ENCODE measurements at regions not wholly inside any gene's neighbourhood (a gene's known extent, or its start where the extent isn't known, plus 50 kb on each side); places are given as distances from the start of the nearest gene placed in this dataset.

DNA sequence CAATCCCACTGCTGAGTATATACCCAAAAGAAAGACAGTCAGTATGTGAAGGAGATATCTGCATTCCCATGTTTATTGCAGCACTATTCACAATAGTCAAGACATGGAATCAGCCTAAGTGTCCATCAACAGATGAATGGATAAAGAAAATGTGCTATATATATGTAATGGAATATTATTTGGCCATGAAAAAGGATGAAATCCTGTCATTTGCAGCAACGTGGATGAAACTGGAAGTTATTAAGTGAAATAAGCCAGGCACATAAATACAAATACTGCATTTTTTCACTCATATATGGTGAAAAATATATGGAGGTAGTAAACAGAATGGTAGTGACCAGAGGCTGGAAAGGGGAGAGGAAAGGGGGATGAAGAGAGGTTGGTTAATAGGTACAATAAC lies 188.9 kb upstream of the SERP2 start:
- no peak for DNase-seq
- no peak for ATAC-seq
- intact Hi-C loops (cut with DNase I), result no loop called here

DNA sequence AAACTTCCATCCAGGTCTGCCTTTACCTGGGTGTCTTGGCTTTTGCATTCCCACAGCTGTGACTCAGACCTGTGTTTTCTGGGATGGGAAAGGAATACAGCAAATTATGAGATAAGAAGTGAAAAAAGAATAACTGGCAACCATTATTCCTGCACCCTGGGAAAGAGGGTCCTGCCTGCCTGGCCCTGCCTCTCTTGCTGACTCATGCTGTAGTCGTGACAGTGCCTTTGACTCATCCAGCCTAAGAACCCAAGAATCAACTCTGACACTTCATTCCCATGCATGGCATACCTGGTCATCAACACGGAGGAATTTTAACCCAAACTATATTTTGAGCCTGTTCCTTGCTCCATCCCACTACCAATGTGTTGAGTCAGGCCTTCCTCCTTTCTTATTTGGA lies 185.4 kb upstream of the SERP2 start:
- ATAC-seq, result no peak
- no peak for DNase-seq
- intact Hi-C loops (cut with DNase I), result no loop called here

DNA sequence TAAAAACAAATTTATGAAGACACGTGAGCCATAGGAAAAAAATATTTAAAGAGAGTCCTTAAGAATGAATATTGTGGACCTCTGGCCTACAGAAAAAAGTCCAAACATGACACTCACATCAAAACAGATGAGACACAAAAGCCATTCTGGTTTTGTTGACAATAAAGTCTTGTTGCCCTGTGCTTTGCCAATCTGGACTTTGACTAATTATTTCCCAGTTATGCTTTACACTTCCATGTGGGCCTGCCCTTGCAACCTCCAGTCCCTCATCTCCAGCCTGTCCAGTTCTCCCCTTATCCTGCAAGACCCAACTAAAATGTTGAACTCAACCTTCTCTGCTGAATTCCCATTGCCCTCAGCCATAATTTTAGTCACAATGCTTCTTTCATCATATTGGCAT lies 184.5 kb upstream of the SERP2 start:
- no peak for DNase-seq
- ATAC-seq, result no peak
- intact Hi-C loops (cut with DNase I), result no loop called here

DNA sequence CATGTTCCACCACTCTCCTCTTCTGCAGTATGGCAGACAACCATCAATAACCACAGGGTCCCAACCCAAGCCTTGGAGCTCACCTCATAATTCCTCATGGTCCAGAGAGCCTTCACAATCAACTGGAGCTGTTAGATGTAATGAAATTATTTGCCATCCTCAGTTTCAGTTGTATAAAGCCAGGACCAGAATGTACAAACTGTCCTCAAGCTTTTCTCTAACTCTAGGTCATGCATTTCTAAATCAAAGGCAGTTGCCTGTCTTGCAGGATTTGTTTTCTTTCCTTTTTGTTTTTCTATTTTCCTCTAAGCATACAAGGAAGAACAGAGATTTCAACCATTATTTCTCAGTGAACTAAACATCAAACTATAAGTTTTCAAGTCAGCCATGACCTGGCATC lies 182.5 kb upstream of the SERP2 start:
- no peak for DNase-seq
- ATAC-seq, result peak in 1 of 2 donors; percentile 36
- intact Hi-C loops (cut with DNase I), result loop anchor here (5.0 to 10.0 kb wide), 2 partner anchors 244 to 246 kb away; no protein-coding TSS in a partner anchor

DNA sequence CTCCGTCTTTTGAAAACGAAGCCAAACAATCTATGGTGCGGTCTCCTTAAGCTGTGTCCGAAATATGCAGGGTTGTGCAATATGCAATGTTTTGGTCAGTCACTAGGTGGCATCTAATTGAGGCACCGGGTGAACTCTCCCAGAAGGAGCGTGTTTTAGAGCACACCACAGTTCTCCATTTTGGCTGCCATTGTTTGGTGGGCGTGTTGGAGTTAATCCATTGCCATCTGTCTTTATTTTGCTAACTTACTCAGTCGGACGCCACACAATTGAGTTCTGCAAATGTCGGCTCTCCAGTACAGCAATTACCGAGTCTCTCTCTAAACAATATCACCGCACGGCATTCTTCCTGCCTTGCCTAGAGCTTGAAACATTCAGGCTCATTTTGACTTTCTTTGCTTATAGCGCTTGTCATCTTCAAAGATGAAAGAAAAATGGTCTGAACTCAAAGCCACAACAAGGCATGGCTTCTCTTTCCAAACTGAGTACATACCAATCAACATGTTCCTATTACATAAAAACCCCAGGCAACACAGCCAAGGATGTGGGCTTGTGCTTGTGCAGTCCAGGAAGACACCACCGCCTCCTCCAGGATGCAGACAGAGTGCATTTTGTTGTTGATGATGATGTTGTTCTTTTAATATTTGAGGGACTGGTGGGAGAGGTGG lies 182.0 kb upstream of the SERP2 start:
- peak; percentile 45 for DNase-seq
- ATAC-seq, result peak; percentile 91 to 94
- intact Hi-C loops (cut with DNase I), result loop anchor here (5.0 to 10.0 kb wide), 2 partner anchors 243 to 246 kb away; no protein-coding TSS in a partner anchor

DNA sequence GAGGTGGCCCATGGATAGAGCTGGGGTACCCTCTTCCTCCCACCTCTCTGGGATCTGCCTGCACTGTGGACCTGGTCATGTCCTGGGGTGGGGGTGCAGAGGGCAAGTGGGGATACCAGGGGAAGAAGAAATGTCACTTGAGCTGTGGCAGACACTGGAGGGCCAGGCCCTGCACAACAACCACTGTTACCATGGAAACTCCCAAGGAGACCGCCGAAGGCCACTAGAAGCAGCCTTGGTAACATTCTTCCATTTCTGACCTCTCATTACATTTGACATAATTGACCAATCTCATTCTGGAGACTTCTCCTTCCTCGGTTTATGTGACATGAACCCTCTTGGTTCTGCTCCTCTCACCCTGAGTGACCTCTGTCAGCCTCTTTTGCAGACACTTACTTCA lies 179.9 kb upstream of the SERP2 start:
- intact Hi-C loops (cut with DNase I), result loop anchor here (5.0 to 10.0 kb wide), 2 partner anchors 241 to 244 kb away; no protein-coding TSS in a partner anchor
- ATAC-seq, result no peak
- no peak for DNase-seq

DNA sequence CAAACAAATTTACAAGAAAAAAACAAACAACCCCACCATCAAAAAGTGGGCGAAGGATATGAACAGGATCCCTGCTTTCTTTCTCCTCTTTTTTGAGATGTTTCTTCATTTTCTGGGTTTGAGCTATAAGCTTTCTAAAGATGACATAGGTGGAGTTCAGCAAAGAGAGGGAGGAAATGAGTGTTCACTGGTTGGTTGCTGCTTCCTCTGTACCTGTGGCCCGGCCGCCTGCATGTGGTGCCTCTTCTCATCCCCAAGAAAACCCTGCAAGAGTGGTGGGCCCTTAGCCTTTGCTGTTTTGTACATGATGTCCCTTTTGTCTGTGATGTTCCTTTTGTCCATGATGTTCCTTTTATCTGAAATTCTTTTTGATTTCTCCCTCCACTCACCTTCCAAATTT lies 178.4 kb upstream of the SERP2 start:
- DNase-seq (no peak), ATAC-seq (no peak)
- intact Hi-C loops (cut with DNase I), result loop anchor here in 1 of 2 donors (10.0 kb wide), 1 partner anchor 240 kb away; no protein-coding TSS in a partner anchor

DNA sequence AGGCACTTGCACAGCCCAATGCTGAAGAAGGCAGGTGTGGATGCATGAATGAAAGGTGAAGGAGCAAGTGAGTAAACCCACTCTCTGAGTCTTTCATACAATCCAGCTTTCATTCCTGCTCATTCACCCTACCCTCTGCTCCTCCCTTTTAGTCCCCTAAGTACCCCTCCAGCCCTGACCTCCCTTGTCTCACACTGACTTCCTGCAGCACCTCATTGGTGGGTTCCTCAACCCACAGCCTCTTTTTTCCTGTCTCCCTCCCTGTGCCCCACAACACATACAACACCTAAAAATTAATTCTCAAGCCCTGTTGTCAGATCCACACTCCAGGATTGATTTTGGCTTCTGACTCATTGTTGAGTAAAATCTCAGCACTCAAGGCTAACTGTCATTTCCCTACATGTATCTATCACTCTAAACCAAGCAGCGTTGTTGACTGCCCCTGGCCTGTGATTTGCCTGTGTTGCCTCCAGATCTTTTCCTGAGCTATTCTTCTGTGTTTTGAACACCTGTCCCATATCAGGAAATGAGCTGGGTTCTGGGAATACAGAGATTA lies 177.3 kb upstream of the SERP2 start:
- intact Hi-C loops (cut with DNase I), result loop anchor here in 1 of 2 donors (10.0 kb wide), 1 partner anchor 239 kb away; no protein-coding TSS in a partner anchor
- DNase-seq (no peak), ATAC-seq (no peak)

DNA sequence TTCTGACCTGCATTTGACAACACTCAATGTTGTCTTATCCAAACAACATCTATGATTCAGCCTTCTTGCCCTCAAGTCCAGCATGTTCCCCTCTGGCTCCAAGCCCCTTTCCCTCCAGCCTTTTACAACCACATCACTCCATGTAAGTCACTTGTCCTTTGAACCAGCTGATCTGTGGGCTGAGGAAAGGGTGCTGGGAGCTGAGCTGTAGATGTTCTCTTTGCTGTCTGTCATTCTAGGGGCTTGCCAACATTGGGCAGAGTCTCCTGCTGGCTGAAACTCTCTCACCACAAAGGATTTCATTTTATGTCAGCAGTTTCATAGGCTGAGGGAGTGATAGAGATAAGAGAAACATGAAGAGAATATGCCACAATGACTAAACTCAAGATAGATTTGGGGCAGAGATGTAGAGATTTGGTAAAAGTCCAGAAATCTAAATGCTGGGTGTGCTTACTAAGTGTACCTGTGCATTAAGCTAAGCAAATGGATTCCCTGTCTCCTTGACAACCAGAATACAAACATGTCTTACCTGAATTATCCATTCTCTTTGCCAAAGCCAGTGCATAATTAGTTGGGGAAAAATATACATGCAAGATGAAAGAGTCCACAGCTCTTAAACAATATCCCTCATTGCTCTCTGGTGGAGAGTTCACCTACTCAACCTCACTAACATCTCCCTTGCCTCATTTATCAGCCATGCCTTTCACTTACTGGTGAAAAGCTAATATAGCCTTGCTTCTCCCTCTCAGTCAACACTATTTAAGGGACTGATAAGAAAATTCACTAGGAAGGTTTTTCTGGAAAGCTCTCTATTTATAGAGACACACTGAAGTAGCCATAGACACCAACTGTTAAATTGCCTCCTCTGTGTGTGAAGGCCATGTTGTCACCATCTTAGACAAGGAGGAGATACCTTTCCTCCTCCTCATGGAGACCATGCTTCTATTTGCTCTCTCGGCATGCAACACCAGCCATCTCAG lies 175.5 kb upstream of the SERP2 start:
- ATAC-seq (peak; percentile 56 to 67), DNase-seq (no peak)
- intact Hi-C loops (cut with DNase I), result loop anchor here in 1 of 2 donors (10.0 kb wide), 1 partner anchor 237 kb away; no protein-coding TSS in a partner anchor

DNA sequence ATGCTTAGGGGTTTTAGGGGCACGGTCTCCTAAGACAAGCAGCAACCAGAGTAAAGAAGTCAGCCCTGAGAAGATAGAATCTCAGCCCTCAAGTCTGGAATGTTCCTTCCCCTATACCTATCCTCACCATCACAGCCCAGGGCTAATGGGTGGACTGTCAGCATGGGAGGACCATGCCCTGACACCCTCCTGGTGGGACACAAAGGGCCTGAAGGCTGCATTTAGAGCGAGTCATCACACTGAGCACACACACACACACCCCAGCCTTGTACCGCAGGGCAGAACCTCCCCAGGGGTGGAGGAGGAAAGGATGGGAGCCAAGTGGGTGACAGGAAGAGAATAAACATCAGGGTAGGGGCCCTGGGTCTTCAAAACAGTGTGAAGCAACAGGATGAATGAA lies 174.8 kb upstream of the SERP2 start:
- intact Hi-C loops (cut with DNase I), result loop anchor here in 1 of 2 donors (10.0 kb wide), 1 partner anchor 236 kb away; no protein-coding TSS in a partner anchor
- ATAC-seq, result peak in 1 of 2 donors; percentile 20
- no peak for DNase-seq

DNA sequence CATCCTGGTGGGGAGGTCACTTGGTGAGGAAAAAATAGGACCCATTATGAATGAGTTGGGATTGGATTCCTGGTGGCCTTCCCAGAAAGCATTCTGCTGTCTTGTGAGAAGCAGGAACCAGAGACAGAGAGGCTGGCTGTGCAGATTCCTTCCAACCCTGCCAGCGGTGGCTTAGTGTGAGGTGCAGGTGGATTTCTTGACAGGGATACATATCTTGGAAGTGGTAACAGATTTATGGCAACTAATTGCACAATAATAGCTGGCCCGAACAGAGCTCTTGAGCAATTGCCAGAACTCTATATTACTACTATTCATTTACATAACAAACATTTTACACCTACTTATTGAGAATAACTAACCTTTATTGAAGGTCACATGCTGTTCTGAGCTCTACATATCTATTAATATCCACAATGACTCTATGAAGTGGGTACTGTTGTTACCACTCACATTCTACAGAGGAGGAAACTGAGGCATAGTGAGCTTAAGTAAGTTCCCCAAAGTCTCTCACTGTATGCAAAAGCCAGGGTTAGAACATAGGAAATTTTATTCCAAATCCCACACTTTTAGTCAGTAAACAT lies 173.9 kb upstream of the SERP2 start:
- DNase-seq (no peak), ATAC-seq (peak; percentile 9 to 56)
- intact Hi-C loops (cut with DNase I), result loop anchor here in 1 of 2 donors (10.0 kb wide), 1 partner anchor 235 kb away; no protein-coding TSS in a partner anchor

DNA sequence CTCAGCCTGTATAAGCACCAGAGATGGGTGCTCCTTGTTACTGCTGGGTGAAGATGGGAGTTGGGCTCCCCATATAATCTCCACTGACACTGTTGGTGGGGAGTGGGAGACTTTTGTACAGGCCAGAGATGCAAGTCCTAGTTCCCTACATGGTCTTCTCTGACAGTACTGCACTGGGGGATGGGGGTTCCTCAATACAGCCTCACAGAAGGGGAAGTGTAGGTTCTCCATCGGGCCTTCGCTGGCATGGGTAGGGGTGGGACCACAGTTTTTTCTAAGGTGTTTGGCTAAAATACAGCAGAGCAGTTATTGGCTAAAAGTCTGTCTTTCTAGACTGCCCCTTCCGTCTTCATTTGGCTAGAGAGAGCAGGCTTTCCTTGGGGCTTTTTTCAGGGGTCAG lies 167.2 kb upstream of the SERP2 start:
- intact Hi-C loops (cut with DNase I), result no loop called here
- no peak for ATAC-seq
- no peak for DNase-seq

DNA sequence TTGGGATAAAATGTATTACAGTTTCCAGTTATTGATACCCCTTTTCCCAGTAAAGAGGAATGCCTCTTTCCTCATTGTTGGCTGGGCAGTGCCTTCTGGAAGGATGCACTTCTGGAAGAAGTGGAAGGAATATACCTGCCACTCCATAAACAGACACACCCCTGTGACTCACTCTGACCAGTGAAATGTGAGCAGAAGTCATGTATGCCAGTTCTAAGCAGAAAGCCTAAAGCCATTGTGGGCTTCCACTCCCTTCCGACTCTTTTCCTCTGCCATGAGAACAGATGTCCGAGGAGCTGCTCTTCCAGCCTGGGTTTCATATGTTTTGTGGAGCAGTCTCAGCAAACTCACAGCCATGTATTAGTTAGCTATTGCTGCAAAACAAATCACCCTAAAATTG lies 166.1 kb upstream of the SERP2 start:
- ATAC-seq (no peak), DNase-seq (no peak)

DNA sequence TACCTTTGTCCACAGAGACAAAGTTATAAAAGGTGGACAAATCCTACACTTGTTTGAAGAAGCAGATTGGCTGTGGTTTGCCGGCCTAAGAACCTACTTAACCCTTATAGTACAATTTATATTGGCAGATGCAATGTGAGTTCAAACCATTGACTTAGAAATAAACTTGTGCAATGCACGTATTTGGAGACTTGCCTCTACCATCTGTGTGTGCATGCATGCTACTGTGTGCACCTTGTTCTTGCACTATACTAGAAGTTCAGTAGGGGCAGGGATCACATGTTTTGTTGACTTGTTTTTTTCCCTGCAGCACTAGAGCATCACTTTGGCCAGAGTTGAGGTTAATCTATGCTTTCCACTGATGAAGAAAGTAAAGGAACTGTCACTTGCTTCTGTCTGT lies 163.1 kb upstream of the SERP2 start:
- intact Hi-C loops (cut with DNase I), result no loop called here
- no peak for ATAC-seq
- DNase-seq, result no peak

More for the DNA sequence above, 166.1 kb upstream of the SERP2 start:
- intact Hi-C loops (cut with DNase I), result no loop called here

DNA sequence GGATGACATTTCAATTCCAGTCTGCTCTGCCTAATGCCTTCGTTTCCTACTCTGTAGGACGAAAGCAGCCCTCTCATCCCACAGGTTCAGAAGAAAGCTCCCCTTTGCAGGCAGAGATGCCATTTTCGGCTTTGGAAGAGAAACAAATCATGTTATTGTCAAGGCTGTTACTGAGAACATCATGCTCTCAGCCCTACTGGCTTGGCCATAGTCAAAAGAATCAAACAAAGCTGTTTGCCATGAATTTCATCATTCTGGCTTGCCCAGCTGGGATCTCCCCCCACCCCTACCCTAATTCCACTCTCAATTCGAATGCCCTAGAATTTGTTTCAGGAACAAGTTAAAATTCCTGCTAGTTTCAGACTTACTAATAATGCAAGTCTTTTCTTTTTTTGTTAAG lies 162.3 kb upstream of the SERP2 start:
- DNase-seq, result no peak
- no peak for ATAC-seq
- intact Hi-C loops (cut with DNase I), result no loop called here

DNA sequence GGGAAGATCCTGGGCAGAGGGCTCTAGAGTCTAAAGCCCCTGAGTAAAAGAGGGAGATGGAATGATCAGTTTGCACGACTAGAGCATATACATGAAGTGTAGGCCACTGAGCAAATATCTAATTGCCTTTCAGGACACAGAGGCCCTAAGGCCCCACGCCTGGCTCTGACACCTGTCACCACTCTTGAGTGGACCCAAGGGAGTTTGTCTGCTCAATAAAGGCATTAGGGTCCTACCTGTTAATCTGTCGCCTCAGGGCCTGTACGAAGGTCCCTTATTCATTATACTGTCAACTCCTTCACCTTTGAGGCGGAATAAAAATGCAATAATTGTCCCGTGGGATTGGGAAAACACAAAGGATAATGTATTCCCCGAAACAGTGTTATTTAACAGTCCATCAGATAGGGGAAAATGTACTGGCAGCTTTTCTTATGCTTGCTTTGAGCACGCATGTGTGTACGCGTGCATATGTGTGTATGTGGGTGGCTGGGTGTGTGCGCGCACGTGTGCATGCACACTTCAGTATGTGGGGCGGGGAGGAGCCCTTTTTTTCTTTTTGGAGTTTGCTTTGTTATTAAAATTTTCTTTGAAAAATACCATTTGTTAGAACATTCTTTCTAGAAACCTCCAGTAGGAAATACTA lies 161.8 kb upstream of the SERP2 start:
- intact Hi-C loops (cut with DNase I), result no loop called here
- ATAC-seq, result no peak

DNA sequence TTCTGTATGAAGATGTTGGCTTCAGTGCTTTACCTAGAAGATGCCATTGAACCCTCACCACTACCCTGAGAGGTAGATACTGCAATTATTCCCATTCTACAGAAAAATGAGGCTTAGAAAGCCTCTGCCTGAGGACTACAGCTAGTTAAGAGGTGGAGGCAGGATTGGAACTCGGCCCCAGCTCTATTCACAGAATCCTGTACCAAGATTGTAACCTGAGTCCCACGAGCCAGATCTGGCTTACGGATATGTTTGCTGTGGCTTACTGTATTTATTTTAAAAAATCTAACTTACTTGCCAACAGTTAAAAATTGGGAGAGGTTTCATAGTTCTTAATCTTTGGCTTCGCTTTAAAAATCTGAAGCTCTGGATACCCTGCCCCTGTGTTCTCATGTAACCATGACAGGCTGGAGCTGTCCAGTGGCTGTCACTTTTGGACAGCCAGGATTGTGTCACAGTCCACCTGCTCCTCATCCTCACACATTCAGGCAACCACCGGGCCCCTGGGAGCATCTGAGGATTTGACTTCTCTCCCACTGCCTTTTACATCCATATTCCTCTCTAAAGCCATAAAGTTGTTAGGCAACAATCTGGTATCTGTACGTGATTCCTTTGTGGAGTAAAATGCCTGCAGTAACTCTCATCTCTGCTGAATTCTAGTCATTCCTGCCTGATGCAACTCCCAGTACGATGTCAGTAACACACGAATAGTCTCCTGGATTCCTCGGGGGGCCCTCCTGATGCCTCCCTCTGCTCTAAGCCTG lies 160.8 kb upstream of the SERP2 start:
- ATAC-seq (peak; percentile 47 to 64), DNase-seq (no peak)
- intact Hi-C loops (cut with DNase I), result no loop called here

More for the DNA sequence above, 161.8 kb upstream of the SERP2 start:
- DNase-seq, result no peak

All from left cardiac atrium (tissue), 4 donors.